ENCODE measurements at regions not wholly inside any gene's neighbourhood (a gene's known extent, or its start where the extent isn't known, plus 50 kb on each side); places are given as distances from the start of the nearest gene placed in this dataset.

DNA sequence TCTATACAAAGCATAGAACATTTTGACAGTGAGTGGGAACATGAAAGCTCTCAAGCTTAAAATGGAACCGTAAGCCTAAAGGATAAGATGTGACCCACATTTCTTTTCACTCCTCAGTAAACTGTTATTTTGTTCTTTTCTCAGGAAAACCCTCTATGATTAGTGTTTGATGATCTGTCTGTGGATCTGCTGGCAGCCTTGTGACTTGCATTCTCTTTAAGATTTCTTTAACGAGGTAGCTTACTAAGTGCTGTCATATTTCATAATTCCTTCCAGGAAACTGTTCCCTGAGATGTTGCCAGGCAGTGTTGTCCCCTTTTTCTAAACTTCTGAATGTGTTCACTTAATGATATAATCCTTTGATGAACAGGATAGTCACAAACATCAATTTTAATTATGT lies 167.6 kb downstream of the PYDC2 start:
- no peak for TF ChIP-seq GABPA (IDR thresholded peaks at IDR 0.05 in 1 of 2, conservative IDR thresholded peaks at IDR 0.05 in 1 of 2)
- TF ChIP-seq, protein P1, sequence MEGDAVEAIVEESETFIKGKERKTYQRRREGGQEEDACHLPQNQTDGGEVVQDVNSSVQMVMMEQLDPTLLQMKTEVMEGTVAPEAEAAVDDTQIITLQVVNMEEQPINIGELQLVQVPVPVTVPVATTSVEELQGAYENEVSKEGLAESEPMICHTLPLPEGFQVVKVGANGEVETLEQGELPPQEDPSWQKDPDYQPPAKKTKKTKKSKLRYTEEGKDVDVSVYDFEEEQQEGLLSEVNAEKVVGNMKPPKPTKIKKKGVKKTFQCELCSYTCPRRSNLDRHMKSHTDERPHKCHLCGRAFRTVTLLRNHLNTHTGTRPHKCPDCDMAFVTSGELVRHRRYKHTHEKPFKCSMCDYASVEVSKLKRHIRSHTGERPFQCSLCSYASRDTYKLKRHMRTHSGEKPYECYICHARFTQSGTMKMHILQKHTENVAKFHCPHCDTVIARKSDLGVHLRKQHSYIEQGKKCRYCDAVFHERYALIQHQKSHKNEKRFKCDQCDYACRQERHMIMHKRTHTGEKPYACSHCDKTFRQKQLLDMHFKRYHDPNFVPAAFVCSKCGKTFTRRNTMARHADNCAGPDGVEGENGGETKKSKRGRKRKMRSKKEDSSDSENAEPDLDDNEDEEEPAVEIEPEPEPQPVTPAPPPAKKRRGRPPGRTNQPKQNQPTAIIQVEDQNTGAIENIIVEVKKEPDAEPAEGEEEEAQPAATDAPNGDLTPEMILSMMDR (IDR thresholded peaks at IDR 0.05; ENCODE audit: low read depth, low read length, missing input control): no peak
- no peak for TF ChIP-seq RAD21 (IDR thresholded peaks at IDR 0.05)
- TF ChIP-seq, protein P2, sequence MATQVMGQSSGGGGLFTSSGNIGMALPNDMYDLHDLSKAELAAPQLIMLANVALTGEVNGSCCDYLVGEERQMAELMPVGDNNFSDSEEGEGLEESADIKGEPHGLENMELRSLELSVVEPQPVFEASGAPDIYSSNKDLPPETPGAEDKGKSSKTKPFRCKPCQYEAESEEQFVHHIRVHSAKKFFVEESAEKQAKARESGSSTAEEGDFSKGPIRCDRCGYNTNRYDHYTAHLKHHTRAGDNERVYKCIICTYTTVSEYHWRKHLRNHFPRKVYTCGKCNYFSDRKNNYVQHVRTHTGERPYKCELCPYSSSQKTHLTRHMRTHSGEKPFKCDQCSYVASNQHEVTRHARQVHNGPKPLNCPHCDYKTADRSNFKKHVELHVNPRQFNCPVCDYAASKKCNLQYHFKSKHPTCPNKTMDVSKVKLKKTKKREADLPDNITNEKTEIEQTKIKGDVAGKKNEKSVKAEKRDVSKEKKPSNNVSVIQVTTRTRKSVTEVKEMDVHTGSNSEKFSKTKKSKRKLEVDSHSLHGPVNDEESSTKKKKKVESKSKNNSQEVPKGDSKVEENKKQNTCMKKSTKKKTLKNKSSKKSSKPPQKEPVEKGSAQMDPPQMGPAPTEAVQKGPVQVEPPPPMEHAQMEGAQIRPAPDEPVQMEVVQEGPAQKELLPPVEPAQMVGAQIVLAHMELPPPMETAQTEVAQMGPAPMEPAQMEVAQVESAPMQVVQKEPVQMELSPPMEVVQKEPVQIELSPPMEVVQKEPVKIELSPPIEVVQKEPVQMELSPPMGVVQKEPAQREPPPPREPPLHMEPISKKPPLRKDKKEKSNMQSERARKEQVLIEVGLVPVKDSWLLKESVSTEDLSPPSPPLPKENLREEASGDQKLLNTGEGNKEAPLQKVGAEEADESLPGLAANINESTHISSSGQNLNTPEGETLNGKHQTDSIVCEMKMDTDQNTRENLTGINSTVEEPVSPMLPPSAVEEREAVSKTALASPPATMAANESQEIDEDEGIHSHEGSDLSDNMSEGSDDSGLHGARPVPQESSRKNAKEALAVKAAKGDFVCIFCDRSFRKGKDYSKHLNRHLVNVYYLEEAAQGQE (IDR thresholded peaks at IDR 0.05): no peak
- TF ChIP-seq FOXA1 (IDR thresholded peaks at IDR 0.05): no peak
- TF ChIP-seq, protein P3, sequence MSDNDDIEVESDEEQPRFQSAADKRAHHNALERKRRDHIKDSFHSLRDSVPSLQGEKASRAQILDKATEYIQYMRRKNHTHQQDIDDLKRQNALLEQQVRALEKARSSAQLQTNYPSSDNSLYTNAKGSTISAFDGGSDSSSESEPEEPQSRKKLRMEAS (IDR thresholded peaks at IDR 0.05): no peak
- TF ChIP-seq YY1 (IDR thresholded peaks at IDR 0.05): no peak
- no peak for TF ChIP-seq TAF1 (conservative IDR thresholded peaks at IDR 0.05)
- no peak for TF ChIP-seq HNF4G (IDR thresholded peaks at IDR 0.05)
- TF ChIP-seq HNF4A (conservative IDR thresholded peaks at IDR 0.05): no peak
- TF ChIP-seq, protein P4, sequence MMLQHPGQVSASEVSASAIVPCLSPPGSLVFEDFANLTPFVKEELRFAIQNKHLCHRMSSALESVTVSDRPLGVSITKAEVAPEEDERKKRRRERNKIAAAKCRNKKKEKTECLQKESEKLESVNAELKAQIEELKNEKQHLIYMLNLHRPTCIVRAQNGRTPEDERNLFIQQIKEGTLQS (IDR thresholded peaks at IDR 0.05): no peak
- TF ChIP-seq SP1 (IDR thresholded peaks at IDR 0.05): no peak
- TF ChIP-seq JUND (IDR thresholded peaks at IDR 0.05): no peak
- TF ChIP-seq, protein P5, sequence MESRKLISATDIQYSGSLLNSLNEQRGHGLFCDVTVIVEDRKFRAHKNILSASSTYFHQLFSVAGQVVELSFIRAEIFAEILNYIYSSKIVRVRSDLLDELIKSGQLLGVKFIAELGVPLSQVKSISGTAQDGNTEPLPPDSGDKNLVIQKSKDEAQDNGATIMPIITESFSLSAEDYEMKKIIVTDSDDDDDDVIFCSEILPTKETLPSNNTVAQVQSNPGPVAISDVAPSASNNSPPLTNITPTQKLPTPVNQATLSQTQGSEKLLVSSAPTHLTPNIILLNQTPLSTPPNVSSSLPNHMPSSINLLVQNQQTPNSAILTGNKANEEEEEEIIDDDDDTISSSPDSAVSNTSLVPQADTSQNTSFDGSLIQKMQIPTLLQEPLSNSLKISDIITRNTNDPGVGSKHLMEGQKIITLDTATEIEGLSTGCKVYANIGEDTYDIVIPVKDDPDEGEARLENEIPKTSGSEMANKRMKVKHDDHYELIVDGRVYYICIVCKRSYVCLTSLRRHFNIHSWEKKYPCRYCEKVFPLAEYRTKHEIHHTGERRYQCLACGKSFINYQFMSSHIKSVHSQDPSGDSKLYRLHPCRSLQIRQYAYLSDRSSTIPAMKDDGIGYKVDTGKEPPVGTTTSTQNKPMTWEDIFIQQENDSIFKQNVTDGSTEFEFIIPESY (IDR thresholded peaks at IDR 0.05): no peak

Measured in liver (tissue), 3 donors.